ENCODE measurements at regions not wholly inside any gene's neighbourhood (a gene's known extent, or its start where the extent isn't known, plus 50 kb on each side); places are given as distances from the start of the nearest gene placed in this dataset.

- TF ChIP-seq CTCF (IDR thresholded peaks at IDR 0.05) (no peak), POLR2A (IDR thresholded peaks at IDR 0.05) (no peak)
Observed at GRCh38 chr1:60657926-60658325, 424.4 kb upstream of the NFIA start.

Measured in tibial nerve (tissue), 3 donors.